ENCODE measurements at regions not wholly inside any gene's neighbourhood (a gene's known extent, or its start where the extent isn't known, plus 50 kb on each side); places are given as distances from the start of the nearest gene placed in this dataset.

DNA sequence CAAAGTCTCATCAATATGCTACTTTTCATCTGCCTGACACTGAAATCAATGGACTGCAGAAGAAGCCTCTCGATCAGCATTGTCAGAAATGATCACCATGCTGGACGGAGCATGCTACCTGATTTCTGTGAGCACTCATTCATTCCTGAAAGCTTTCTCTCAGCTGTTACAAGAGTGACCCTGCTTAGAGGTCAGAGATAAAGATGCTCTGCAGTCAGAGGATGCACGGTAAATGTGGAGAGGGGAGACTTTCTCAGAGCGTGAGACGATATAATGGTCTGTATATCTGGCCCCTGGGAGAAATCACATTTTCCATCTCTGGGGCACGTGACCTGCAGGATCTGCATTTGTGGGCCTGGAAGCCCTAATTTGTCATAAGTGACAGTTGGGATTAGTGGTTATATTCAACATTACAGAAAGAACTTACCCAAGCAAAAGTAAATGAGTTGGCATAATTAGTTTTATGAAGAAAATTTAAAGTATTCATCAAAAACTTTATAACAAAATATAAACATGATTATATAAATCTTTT is 125.6 kb upstream of the TTC29 start:
- ChIA-PET POLR2A (no interaction called here), CTCF (no interaction called here)
- Mint-ChIP-seq H3K4me1 (no peaks in the 10 kb centered on the region), H3K27ac (no peak overlapping the region), H3K27me3 (peaks cover 25% of the 10 kb centered on the region), H3K36me3 (ENCODE audit: low read depth) (no peaks in the 10 kb centered on the region), H3K4me3 (no peak overlapping the region), H3K9me3 (peaks cover 8% of the 10 kb centered on the region)
- TF ChIP-seq, protein P1, sequence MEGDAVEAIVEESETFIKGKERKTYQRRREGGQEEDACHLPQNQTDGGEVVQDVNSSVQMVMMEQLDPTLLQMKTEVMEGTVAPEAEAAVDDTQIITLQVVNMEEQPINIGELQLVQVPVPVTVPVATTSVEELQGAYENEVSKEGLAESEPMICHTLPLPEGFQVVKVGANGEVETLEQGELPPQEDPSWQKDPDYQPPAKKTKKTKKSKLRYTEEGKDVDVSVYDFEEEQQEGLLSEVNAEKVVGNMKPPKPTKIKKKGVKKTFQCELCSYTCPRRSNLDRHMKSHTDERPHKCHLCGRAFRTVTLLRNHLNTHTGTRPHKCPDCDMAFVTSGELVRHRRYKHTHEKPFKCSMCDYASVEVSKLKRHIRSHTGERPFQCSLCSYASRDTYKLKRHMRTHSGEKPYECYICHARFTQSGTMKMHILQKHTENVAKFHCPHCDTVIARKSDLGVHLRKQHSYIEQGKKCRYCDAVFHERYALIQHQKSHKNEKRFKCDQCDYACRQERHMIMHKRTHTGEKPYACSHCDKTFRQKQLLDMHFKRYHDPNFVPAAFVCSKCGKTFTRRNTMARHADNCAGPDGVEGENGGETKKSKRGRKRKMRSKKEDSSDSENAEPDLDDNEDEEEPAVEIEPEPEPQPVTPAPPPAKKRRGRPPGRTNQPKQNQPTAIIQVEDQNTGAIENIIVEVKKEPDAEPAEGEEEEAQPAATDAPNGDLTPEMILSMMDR (IDR thresholded peaks at IDR 0.05), result no peak
- intact Hi-C loops (cut with micrococcal nuclease), result no loop called here
- ATAC-seq (ENCODE audit: low read depth) (no peak), DNase-seq (no peak)

DNA sequence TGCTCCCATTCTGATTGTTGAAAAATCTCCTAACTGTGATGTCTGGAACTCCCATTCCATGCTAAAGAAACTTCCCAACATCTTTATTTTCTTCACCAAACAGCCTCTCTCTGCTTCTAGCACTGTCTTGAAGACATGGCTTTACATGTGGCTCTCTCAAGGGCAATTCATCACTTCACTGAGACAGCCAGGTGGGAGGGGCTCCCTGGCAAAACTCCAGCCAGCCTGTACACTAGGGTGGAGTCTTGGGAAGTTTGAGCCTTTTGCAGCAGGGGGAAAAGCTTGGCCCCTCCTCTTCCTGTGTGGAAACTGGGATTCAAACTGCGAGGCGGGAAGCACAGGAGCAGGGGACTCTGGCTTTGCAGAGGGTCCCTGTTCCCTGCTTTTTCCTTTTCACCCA is 130.5 kb upstream of the TTC29 start:
- ATAC-seq (ENCODE audit: low read depth) (no peak), DNase-seq (no peak)
- peaks cover 22% of the 10 kb centered on the region for H3K27me3 Mint-ChIP-seq
- intact Hi-C loops (cut with micrococcal nuclease), result no loop called here
- H3K27ac Mint-ChIP-seq, result no peak overlapping the region
- H3K9me3 Mint-ChIP-seq, result peaks cover 7% of the 10 kb centered on the region
- POLR2A ChIA-PET, result no interaction called here
- CTCF ChIA-PET, result no interaction called here
- H3K4me1 Mint-ChIP-seq, result no peaks in the 10 kb centered on the region
- no peak overlapping the region for H3K4me3 Mint-ChIP-seq
- TF ChIP-seq, protein P1 (IDR thresholded peaks at IDR 0.05), result no peak
- H3K36me3 Mint-ChIP-seq (ENCODE audit: low read depth), result no peaks in the 10 kb centered on the region

DNA sequence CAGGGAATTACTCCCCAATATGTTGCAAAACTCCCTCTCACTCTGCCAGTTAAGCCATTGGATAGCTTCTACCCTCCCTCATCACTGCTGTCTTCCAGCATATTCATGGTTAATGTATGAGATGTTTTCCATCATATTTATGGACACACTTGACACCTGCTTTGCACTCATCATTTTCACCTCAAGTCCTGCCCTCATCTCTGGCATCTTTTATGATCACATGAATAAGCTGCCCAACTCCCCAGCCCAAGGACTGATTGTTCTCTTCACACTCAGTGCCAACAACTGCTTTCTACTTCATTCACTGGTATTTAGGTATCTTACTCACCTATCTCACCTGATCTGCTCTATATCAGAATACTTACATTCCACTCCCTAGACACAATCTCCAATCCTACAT is 131.1 kb upstream of the TTC29 start:
- TF ChIP-seq, protein P1 (IDR thresholded peaks at IDR 0.05), result no peak
- ATAC-seq (ENCODE audit: low read depth) (no peak), DNase-seq (no peak)
- ChIA-PET CTCF (no interaction called here), POLR2A (no interaction called here)
- Mint-ChIP-seq H3K9me3 (peaks cover 6% of the 10 kb centered on the region), H3K4me3 (no peak overlapping the region), H3K27ac (no peak overlapping the region), H3K27me3 (peaks cover 25% of the 10 kb centered on the region), H3K36me3 (ENCODE audit: low read depth) (no peaks in the 10 kb centered on the region), H3K4me1 (no peaks in the 10 kb centered on the region)
- intact Hi-C loops (cut with micrococcal nuclease), result no loop called here

DNA sequence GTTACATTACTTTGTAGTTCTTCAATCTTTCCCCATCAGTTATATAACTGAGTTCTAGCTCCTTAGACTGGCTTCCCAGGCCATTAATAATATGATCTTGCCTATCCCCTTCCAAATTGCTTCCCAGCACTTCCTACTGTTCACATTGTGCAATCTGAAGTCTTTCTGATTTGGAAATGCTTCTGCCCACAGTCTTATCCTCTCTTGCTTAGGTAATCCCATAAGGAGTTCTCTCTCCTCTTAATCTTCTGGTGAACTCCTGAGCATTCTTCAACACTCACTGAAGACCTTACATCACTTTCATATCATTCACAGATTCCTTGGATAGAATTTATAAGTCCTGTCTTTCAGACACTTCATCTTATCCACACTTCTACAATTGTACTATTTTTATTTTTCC is 132.7 kb upstream of the TTC29 start:
- intact Hi-C loops (cut with micrococcal nuclease), result no loop called here
- Mint-ChIP-seq H3K27ac (no peak overlapping the region), H3K9me3 (peaks cover under 1% of the 10 kb centered on the region), H3K36me3 (ENCODE audit: low read depth) (no peaks in the 10 kb centered on the region), H3K4me3 (no peak overlapping the region), H3K4me1 (no peaks in the 10 kb centered on the region), H3K27me3 (peaks cover 20% of the 10 kb centered on the region)
- TF ChIP-seq, protein P1 (IDR thresholded peaks at IDR 0.05), result no peak
- no peak for ATAC-seq (ENCODE audit: low read depth)
- ChIA-PET POLR2A (no interaction called here), CTCF (no interaction called here)
- DNase-seq, result no peak

DNA sequence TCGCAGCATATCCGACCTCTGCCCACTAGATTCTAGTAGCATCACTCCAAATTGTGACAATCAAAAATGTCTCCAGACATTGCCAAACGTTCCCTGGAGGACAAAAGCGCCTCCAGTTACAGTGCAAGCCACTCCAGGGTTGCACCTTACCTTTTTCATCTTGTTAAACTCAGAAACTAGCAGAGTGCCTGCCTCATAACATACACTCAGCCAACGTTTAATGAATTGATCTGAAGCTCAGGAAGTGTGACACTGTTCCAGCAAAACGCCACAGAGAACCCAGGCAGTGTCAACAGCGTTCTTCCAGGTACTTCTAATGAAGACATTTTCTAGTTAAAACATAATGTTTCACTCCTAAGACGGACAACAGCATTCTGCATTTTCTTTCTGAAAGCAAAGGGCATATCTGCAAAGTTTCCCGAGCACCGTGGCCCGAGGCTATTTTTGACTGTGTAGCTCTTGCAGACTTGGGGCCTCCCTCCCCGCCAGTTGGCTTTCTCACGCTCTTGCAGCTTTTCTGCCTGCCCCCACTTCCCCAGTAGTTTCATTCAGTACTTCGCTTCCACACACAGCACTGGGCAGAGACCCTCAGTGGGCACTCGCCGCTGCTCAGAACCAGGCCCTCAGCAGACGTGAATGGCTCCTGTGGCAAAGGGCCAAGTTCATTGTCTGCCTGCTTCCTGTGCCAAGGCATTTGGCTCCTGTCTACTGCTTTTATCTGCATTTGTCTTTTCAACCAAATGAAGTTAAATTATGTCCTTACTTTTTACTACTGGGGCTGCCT is 133.4 kb upstream of the TTC29 start:
- Mint-ChIP-seq H3K4me1 (no peaks in the 10 kb centered on the region), H3K27ac (no peak overlapping the region), H3K27me3 (peaks cover 19% of the 10 kb centered on the region), H3K4me3 (no peak overlapping the region), H3K36me3 (ENCODE audit: low read depth) (no peaks in the 10 kb centered on the region), H3K9me3 (no peaks in the 10 kb centered on the region)
- DNase-seq, result no peak
- POLR2A ChIA-PET, result no interaction called here
- TF ChIP-seq, protein P1 (IDR thresholded peaks at IDR 0.05), result no peak
- ATAC-seq (ENCODE audit: low read depth), result no peak
- intact Hi-C loops (cut with micrococcal nuclease), result no loop called here
- CTCF ChIA-PET, result no interaction called here
